Left lung (tissue), 4 donors: ENCODE measurements at regions not wholly inside any gene's neighbourhood (a gene's known extent, or its start where the extent isn't known, plus 50 kb on each side); places are given as distances from the start of the nearest gene placed in this dataset.
"Not testable (repeated sequence)": the region's sequence is repeated elsewhere in the genome, so short reads cannot be mapped to it uniquely, and the experiment has no call there.

Source experiments
- ATAC-seq: fragments of 200-7000 bp; cut with Tn5 transposase; one replicate; pipeline ENCODE4 v1.9.1; 2020; ENCODE audit warnings: moderate library complexity
- DNase-seq, 4 donors: peaks; one replicate each; pipeline ENCODE4 v3.0.0-alpha.2; 2013 to 2020
- H3K27ac ChIP-seq, 2 donors: fragments of 200-600 bp; sonication (generic) in 1 of 2; one replicate each; pipeline versions ENCODE4 v1.5.0 to v1.8.0; 2020 to 2021
- H3K27me3 ChIP-seq, 2 donors: fragments of 200-600 bp; sonication (generic) in 1 of 2; one replicate each; pipeline versions ENCODE4 v1.5.0 to v1.8.0; 2020 to 2021
- H3K36me3 ChIP-seq, 2 donors: fragments of 200-600 bp; sonication (generic) in 1 of 2; one replicate each; pipeline versions ENCODE4 v1.5.0 to v1.8.0; 2020 to 2021
- H3K4me1 ChIP-seq, 2 donors: fragments of 200-600 bp; one replicate each; pipeline ENCODE4 v1.8.0; 2021
- H3K4me3 ChIP-seq, 2 donors: fragments of 200-600 bp; sonication (generic) in 1 of 2; one replicate each; pipeline versions ENCODE4 v1.5.0 to v1.8.0; 2020 to 2021; ENCODE audit warnings: mild to moderate bottlenecking in 1 of 2
- H3K9me3 ChIP-seq, 2 donors: fragments of 200-600 bp; sonication (generic) in 1 of 2; one replicate each; pipeline versions ENCODE4 v1.5.0 to v1.8.0; 2020 to 2021
- intact Hi-C, 2 donors: fragments of 100-400 bp; cut with DNase I; formaldehyde crosslinking; loops; one replicate each; pipeline versions ENCODE4 v1.11.2 to v1.14.2; 2022
- TF ChIP-seq, protein P1 (sequence below), 2 donors: fragments of 200-600 bp; sonication (generic) in 1 of 2; IDR thresholded peaks; one replicate each; pipeline versions ENCODE4 v1.5.0 to v1.8.0; 2021; ENCODE audit warnings: antibody characterized with exemption in 2 of 2
- donor health status: DM: no; HTN: yes; CAD: no.
- donor health status: DM: no; HTN: no; CAD: no.

DNA sequence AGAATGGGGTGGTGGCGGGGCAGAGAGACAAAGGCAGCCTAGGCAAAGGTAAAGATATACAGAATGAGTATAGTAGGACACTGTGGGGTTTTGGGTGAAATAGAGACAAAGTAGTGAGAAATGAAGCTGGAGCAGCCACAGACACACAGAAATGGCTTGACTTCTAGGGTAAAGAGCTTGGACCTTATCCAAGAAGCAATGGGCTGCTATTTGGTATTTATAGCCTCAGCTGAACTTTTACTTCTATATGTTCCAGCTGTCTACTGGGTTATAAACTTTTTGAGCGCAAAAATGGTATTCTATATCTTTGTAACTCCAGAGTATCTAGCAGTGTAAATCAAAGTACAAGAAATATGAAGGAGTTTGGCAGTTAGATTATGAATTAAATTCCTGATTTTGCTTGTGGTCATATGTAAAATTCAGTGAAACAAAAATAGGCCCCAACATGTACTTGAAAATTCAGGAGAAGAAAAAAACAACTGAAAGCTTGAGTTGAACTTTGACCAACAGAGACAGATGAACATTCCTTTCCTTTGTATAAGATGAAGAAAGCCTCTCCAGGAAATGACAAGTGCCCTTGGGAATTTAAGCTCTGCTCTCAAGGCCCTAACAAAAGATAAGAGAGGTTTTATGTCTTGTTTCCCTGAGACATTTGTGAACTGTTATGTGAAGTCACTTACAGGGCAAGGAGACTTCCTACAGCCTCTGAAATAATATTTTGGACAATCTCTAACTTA lies 64.6 kb upstream of the XIST start:
- intact Hi-C loops: no loop called here

DNA sequence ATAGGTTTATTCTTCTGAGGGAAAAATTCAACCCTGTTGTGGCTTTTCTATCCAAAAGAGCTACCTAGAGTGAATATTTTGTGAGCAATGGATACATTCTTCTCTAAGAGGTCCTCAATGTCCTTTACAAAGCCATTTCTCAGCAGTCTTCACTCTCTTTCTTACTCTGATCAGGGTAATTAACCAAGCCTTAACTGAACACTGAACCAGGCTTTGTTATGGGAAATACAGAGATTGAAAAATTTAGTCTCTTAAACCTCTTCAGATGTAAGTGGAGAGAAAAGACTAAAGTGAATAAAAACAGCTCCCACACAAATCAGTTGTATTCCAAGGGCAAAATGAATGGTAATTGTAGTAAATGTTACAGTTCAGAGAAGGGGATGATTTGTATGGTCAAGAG lies 64.0 kb upstream of the XIST start:
- Histone ChIP-seq H3K4me1 (no peaks in the 10 kb centered on the region), H3K4me3 (no peak overlapping the region), H3K27me3 (no peaks in the 10 kb centered on the region), H3K36me3 (no peaks in the 10 kb centered on the region), H3K9me3 (no peaks in the 10 kb centered on the region), H3K27ac (no peak overlapping the region)
- no peak for DNase-seq
- no peak for ATAC-seq
- intact Hi-C loops: no loop called here
- TF ChIP-seq, protein P1, sequence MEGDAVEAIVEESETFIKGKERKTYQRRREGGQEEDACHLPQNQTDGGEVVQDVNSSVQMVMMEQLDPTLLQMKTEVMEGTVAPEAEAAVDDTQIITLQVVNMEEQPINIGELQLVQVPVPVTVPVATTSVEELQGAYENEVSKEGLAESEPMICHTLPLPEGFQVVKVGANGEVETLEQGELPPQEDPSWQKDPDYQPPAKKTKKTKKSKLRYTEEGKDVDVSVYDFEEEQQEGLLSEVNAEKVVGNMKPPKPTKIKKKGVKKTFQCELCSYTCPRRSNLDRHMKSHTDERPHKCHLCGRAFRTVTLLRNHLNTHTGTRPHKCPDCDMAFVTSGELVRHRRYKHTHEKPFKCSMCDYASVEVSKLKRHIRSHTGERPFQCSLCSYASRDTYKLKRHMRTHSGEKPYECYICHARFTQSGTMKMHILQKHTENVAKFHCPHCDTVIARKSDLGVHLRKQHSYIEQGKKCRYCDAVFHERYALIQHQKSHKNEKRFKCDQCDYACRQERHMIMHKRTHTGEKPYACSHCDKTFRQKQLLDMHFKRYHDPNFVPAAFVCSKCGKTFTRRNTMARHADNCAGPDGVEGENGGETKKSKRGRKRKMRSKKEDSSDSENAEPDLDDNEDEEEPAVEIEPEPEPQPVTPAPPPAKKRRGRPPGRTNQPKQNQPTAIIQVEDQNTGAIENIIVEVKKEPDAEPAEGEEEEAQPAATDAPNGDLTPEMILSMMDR (IDR thresholded peaks at IDR 0.05): no peak

More for the DNA sequence above, 64.6 kb upstream of the XIST start:
- peak in 2 of 4 donors; percentile 11 to 22 for DNase-seq
- Histone ChIP-seq H3K36me3 (no peaks in the 10 kb centered on the region), H3K4me1 (no peaks in the 10 kb centered on the region), H3K4me3 (no peak overlapping the region), H3K27me3 (no peaks in the 10 kb centered on the region), H3K9me3 (no peaks in the 10 kb centered on the region), H3K27ac (no peak overlapping the region)
- TF ChIP-seq, protein P1 (IDR thresholded peaks at IDR 0.05): no peak
- peak; percentile 43 for ATAC-seq

DNA sequence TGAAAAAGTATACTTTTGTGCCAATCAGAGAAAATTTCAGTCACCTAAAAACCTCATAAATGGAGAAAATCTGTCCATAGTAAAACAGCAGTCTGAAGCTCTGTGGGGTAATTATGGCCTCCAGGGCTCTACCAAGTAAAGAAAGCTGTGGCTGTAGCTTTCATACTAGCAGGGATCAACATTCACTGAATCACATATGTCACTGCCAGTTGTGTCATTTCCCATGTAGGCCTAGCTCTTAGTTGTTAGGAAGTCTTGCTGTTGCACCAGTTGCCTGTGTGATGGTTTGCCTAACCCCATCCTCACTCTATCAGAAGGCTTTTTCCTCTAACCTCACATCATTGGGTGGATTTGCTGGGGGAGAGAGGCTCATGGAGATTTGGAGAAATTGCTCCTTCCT lies 62.3 kb upstream of the XIST start:
- H3K4me3 ChIP-seq, intact Hi-C loops, DNase-seq, H3K9me3 ChIP-seq, H3K27ac ChIP-seq, H3K27me3 ChIP-seq, H3K4me1 ChIP-seq, H3K36me3 ChIP-seq, ATAC-seq: not testable (repeated sequence)

DNA sequence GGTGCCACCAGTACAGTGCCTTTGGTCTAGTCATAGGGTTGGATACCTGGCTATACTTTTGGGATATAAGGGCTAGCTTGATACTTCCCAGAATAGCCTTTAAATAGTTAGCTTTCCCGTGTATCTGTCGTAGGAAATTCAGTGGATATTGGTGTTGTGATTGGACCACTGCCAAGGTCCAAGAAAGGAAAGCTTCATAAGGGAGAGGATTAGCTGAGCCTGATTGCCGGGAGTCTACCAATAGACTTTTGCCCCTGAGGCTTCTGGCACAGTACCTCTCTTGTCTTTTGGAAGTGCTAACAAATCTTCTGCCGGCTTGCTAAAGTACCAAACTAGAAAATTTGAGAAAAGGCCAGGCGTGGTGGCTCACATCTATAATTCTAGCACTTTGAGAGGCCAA lies 61.1 kb upstream of the XIST start:
- Histone ChIP-seq H3K27me3 (no peaks in the 10 kb centered on the region), H3K27ac (no peak overlapping the region), H3K4me1 (no peaks in the 10 kb centered on the region), H3K36me3 (no peaks in the 10 kb centered on the region), H3K9me3 (no peaks in the 10 kb centered on the region), H3K4me3 (no peak overlapping the region)
- TF ChIP-seq, protein P1 (IDR thresholded peaks at IDR 0.05): no peak
- ATAC-seq: no peak
- intact Hi-C loops: no loop called here
- no peak for DNase-seq

DNA sequence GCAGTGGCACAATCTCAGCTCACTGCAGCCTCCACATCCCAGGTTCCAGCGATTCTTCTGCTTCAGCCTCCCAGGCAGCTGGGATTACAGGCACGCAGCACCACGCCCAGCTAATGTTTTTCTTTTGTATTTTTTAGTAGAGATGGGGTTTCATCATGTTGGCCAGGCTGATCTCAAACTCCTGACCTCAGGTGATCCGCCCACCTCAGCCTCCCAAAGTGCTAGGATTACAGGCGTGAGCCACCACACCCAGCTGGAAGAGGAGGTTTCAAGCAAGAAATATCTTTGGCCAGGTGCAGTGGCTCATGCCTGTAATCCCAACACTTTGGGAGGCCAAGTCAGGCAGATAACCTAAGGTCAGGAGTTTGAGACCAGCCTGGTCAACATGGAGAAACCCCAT lies 59.4 kb upstream of the XIST start:
- H3K4me1 ChIP-seq, H3K27me3 ChIP-seq, intact Hi-C loops, H3K27ac ChIP-seq, H3K9me3 ChIP-seq, H3K4me3 ChIP-seq, DNase-seq, H3K36me3 ChIP-seq, ATAC-seq: not testable (repeated sequence)

DNA sequence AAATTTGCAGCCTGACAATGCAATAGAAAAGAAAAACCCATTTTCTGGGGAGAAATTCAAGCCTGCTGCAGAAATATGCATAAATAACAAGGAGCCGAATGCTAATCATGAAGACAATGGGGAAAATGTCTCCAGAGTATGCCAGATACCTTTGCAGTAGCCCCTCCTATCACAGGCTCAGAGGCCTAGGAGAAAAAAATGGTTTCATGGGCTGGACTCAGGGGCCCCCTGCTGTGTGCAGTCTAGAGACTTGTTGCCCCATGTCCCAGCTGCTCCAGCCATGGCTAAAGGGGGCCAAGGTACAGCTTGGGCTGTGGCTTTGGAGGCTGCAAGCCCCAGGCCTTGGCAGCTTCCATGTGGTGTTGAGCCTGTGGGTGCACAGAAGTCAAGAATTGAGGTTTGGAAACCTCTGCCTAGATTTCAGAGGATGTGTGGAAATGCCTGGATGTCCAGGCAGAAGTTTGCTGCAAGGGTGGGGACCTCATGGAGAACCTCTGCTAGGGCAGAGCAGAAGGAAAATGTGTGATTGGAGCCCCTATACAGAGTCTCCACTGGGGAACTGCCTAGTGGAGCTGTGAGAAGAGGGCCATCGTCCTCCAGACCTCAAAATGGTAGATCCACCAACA lies 53.3 kb upstream of the XIST start:
- H3K9me3 ChIP-seq, intact Hi-C loops, H3K4me1 ChIP-seq, ATAC-seq, H3K27ac ChIP-seq, H3K27me3 ChIP-seq, DNase-seq, H3K4me3 ChIP-seq, H3K36me3 ChIP-seq: not testable (repeated sequence)
